ENCODE measurements at regions not wholly inside any gene's neighbourhood (a gene's known extent, or its start where the extent isn't known, plus 50 kb on each side); places are given as distances from the start of the nearest gene placed in this dataset.

DNA sequence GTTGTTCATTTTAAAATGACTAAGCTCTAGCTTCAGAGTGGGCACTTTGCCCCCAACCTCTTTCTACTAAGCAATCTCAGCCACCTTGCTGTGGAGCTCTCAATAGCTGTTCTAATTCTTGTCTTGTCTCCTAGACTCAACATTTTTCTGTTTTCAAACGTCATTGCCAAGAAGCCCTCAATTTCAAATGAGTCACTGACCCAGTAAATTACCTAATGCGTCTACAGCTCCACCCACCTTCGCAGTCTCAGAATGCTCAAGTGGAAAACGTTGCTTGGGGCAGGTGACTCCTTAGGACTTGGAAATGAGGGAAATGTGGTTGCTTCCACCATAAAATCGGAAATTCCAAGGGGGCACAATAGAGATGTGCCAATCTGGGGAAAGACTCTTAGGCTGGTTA is 59.0 kb downstream of the ING2 start:
- H3K36me3 Mint-ChIP-seq, result no peaks in the 10 kb centered on the region

DNA sequence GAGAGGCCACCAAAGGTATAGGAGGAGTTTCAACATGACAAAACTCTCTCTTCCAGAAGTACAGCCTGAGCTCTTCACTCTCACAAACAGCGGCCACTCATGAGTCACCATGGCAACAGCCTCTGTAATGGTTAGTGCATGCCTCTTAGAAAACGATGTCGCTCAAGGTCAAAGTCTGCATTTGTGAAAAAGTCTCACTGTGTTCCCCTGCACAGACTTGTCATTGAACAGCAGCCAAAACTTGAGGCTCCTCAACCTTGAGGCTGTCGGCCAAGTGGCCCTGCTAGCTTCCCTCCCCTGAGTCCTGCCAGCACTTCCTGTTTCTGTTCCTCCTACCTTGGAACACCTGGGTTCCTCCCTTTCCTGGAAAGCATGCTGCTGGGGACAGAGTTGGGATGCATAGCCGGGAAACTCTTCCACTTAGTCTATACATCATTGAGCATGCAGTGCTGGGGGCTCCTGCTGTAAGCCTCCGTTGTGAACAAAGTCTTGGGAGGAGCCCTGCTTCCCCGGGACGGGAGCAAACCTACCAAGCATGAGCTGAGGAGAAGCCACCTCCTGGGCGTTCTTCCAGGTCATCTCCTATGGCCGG is 66.6 kb downstream of the ING2 start:
- Mint-ChIP-seq H3K27ac (no peak overlapping the region), H3K4me3 (no peak overlapping the region), H3K27me3 (peaks cover 4% of the 10 kb centered on the region), H3K36me3 (no peaks in the 10 kb centered on the region), H3K4me1 (peaks cover 3% of the 10 kb centered on the region), H3K9me3 (ENCODE audit: low read depth) (no peaks in the 10 kb centered on the region)
- ATAC-seq, result no peak
- CTCF ChIA-PET, result no interaction called here
- DNase-seq, result no peak

More for the DNA sequence above, 59.0 kb downstream of the ING2 start:
- H3K27ac Mint-ChIP-seq, result no peak overlapping the region
- ATAC-seq, result no peak
- H3K9me3 Mint-ChIP-seq (ENCODE audit: low read depth), result no peaks in the 10 kb centered on the region
- H3K4me3 Mint-ChIP-seq, result no peak overlapping the region
- H3K4me1 Mint-ChIP-seq, result no peaks in the 10 kb centered on the region
- CTCF ChIA-PET, result no interaction called here
- peaks cover 11% of the 10 kb centered on the region for H3K27me3 Mint-ChIP-seq
- no peak for DNase-seq

DNA sequence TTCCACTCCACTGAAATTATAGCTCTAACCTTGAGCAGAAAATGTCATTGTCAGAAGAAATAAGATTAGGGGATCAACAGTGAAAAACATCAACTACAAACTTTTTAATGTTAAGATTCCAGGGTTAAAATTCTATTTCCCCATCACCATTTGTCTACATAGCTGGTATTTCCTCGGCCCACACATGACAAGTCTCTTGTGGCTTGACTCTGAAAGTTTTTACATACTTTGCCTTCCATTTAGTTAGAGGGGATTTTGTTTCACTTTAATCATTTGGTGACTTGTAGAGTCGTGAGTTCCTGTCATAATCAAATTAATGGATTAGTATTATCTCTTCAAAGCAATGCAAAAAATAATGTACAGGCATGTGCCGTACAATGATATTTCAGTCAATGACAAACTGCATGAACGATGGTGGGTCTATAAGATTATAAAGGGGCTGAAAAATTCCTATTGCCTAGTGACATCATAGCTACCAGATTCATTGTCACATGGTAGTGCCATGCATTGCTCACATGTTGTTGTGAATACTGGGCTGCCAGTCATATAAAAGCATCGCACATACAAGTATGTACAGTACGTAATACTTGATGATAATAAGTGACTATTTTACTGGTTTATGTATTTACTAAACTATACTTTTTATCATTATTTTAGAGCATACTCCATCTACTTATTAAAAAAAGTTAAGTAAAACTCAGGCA is 72.0 kb downstream of the ING2 start:
- Mint-ChIP-seq H3K9me3 (ENCODE audit: low read depth) (no peaks in the 10 kb centered on the region), H3K4me1 (peaks cover 3% of the 10 kb centered on the region), H3K27ac (no peak overlapping the region), H3K36me3 (no peaks in the 10 kb centered on the region), H3K4me3 (no peak overlapping the region), H3K27me3 (no peaks in the 10 kb centered on the region)
- ATAC-seq (no peak), DNase-seq (no peak)
- CTCF ChIA-PET, result no interaction called here

DNA sequence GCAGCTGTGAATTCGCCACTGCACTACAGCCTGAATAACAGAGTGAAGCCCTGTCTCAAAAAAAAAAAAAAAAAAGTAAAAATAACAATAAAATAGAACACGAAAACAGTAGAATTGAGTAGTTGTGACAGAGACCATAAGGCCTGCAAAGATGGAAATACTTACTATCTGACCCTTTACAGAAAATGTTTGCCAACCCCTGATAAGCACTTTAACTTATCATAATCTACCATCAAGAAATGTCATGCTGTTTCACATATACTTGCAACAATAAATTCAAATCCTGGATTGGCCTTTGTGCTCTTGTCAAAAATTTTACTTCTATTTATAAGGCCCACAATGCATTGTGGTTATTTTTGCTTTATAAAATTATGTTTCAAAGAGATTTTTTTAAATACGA is 75.5 kb downstream of the ING2 start:
- no peaks in the 10 kb centered on the region for H3K27me3 Mint-ChIP-seq
- H3K9me3 Mint-ChIP-seq (ENCODE audit: low read depth), result peaks cover 5% of the 10 kb centered on the region
- ATAC-seq (no peak), DNase-seq (no peak)
- H3K36me3 Mint-ChIP-seq, result no peaks in the 10 kb centered on the region
- H3K4me1 Mint-ChIP-seq, result no peaks in the 10 kb centered on the region
- H3K4me3 Mint-ChIP-seq, result no peak overlapping the region
- CTCF ChIA-PET, result no interaction called here
- no peak overlapping the region for H3K27ac Mint-ChIP-seq

DNA sequence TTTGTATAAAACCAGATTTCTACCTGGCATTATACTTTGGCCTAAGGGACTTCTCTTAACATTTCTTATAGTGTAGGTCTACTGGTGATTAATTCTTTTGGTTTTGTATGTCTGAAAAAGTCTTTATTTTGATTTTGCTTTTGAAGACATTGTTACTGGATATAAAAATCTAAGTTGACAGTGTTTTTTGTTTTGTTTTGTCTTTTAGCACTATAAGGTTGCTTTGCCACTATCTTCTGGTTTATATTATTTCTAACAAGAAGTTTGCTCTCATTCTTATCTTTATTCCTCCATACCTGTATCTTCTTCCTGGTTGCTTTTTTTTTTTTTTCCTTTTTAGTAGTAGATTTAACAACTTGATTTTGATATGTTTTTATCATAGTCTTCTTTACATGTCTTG is 76.0 kb downstream of the ING2 start:
- H3K9me3 Mint-ChIP-seq (ENCODE audit: low read depth), result peaks cover 5% of the 10 kb centered on the region
- CTCF ChIA-PET, result no interaction called here

DNA sequence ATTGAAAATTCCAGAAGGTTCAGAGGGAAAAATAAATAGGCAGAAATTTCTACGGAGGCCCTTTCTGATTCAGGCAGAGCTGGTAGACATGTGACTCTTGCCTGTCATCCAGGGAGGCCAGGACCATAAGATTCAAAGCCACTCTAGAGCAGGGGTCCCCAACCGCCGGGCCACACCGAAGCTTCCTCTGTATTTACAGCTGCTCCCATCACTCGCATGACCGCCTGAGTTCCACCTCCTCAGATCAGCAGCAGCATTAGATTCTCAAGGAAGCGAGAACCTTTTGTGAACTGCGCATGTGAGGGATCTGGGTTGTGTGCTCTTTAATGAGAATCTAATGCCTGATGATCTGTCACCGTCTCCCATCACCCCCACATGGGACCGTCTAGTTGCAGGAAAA is 72.2 kb downstream of the RWDD4 start:
- no peaks in the 10 kb centered on the region for H3K4me1 Mint-ChIP-seq
- peaks cover 5% of the 10 kb centered on the region for H3K9me3 Mint-ChIP-seq (ENCODE audit: low read depth)
- no peaks in the 10 kb centered on the region for H3K36me3 Mint-ChIP-seq
- no peak overlapping the region for H3K27ac Mint-ChIP-seq
- peaks cover 13% of the 10 kb centered on the region for H3K27me3 Mint-ChIP-seq
- H3K4me3 Mint-ChIP-seq, result no peak overlapping the region
- ATAC-seq (no peak), DNase-seq (no peak)
- CTCF ChIA-PET, result no interaction called here

More for the DNA sequence above, 76.0 kb downstream of the ING2 start:
- Mint-ChIP-seq H3K4me1 (no peaks in the 10 kb centered on the region), H3K36me3 (no peaks in the 10 kb centered on the region), H3K27ac (no peak overlapping the region), H3K4me3 (no peak overlapping the region), H3K27me3 (no peaks in the 10 kb centered on the region)
- ATAC-seq (no peak), DNase-seq (no peak)

DNA sequence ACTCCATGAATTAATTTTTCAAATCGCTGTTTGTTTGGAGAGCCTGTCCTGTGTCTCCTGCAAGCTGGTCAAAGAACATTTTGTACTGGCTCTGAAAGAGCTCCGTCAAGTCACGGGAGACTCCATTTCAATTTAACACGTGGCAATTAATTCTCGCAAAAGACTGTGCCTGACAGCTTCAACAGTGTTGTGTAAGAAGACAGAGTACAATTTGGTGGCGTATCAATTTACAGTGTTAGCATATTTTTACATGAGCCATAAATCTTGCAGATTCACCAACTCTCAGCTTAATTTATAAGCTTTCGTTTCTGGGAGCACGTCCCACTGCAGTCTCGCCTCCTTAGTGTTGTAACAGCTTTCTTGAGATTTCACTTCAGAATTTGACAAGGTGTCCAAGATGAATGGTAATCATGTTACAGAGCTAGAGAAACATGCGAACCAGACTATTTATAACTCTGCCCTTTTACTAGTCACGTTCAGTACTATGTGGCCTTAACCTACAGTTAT is 70.8 kb downstream of the RWDD4 start:
- H3K36me3 Mint-ChIP-seq, result no peaks in the 10 kb centered on the region
- H3K4me3 Mint-ChIP-seq, result no peak overlapping the region
- ATAC-seq (no peak), DNase-seq (no peak)
- no peak overlapping the region for H3K27ac Mint-ChIP-seq
- H3K9me3 Mint-ChIP-seq (ENCODE audit: low read depth), result no peaks in the 10 kb centered on the region
- H3K27me3 Mint-ChIP-seq, result peaks cover 13% of the 10 kb centered on the region
- H3K4me1 Mint-ChIP-seq, result no peaks in the 10 kb centered on the region
- CTCF ChIA-PET, result no interaction called here

DNA sequence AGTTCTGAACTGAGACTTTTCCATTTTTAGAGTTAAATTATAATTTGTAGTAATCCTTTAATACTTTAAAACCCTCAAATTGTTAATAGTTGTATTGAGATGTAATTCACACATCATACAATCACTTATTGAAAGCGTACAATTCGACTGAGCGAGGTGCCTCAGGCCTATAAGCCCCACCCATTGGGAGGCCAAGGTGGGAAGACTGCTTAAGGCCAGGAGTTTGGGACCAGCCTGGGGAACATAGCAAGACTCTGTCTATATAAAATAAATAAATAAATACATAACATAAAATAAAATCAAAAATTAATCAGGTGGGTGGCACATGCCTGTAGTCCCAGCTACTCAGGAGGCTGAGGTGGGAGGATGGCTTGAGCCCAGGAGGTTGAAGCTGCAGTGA is 70.3 kb downstream of the RWDD4 start:
- CTCF ChIA-PET, result no interaction called here
- H3K9me3 Mint-ChIP-seq (ENCODE audit: low read depth), result no peaks in the 10 kb centered on the region

DNA sequence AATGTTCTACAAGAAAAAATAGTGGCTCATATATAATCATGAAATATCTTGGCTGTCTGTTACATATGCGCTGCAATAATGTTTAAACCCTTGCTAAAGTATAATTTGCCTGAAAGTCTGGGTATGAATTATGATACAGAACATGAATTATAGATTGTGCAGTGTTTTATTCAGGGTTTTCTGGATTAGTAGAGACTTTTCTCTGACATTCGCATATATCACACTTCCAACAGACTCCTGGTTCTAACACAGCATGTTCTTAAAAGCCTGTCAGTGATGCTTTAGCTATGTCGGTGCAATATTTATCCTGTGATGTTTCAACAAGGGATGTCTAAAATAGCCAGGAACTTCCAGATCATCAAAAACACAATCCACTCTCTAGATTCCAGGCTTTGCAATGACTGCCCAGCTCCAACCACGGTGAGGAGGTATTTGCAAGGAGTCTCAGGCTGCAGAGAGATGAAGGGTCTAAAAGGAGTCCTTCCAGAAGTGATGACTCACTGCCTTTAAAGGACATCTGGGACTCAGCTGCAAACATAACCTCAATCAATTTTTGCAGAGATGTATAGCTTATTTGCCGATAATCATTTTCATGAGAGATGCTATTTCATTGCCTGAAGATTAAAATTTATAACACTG is 69.4 kb downstream of the RWDD4 start:
- Mint-ChIP-seq H3K27ac (no peak overlapping the region), H3K4me1 (no peaks in the 10 kb centered on the region), H3K27me3 (peaks cover 13% of the 10 kb centered on the region), H3K36me3 (no peaks in the 10 kb centered on the region), H3K4me3 (no peak overlapping the region), H3K9me3 (ENCODE audit: low read depth) (no peaks in the 10 kb centered on the region)
- DNase-seq, result no peak
- CTCF ChIA-PET, result interaction anchor here (1.4 kb wide), 1 partner anchor 13 kb away, joined by 3 read pairs; no protein-coding TSS in a partner anchor
- no peak for ATAC-seq

More for the DNA sequence above, 70.3 kb downstream of the RWDD4 start:
- no peak overlapping the region for H3K27ac Mint-ChIP-seq
- no peaks in the 10 kb centered on the region for H3K4me1 Mint-ChIP-seq
- peaks cover 13% of the 10 kb centered on the region for H3K27me3 Mint-ChIP-seq
- H3K4me3 Mint-ChIP-seq, result no peak overlapping the region
- no peak for ATAC-seq
- H3K36me3 Mint-ChIP-seq, result no peaks in the 10 kb centered on the region
- DNase-seq, result no peak
